ENCODE measurements at regions not wholly inside any gene's neighbourhood (a gene's known extent, or its start where the extent isn't known, plus 50 kb on each side); places are given as distances from the start of the nearest gene placed in this dataset.

DNA sequence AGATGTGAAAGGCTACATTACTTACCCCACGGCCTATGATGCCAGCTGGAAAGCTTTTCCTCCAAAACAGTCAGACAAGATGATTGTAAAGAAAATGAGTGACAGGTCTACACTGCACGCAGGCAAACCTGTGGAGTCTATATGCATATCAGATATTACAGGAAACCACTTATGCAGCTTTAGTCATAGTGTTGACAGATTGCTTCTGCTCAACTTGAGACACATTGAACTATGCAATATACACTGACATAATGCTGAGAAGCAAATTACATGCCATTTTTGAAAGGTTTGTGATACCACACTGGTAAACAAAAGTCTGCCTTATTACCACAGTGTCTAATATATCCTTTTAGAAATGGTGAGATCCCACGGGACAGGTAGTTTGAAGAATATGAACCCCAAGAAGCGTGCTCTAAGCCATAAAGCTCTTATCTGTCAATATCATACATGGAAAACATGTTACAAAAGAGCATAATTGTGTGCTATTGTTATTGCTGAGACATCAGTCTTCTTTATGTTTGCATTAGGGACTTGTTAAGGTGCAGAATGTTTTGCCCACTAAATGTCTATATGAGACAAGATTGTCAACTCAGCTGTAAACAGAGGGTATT, 1835.8 kb upstream of the TENM3 start:
- DNase-seq (ENCODE audit: low read depth), result no peak

DNA sequence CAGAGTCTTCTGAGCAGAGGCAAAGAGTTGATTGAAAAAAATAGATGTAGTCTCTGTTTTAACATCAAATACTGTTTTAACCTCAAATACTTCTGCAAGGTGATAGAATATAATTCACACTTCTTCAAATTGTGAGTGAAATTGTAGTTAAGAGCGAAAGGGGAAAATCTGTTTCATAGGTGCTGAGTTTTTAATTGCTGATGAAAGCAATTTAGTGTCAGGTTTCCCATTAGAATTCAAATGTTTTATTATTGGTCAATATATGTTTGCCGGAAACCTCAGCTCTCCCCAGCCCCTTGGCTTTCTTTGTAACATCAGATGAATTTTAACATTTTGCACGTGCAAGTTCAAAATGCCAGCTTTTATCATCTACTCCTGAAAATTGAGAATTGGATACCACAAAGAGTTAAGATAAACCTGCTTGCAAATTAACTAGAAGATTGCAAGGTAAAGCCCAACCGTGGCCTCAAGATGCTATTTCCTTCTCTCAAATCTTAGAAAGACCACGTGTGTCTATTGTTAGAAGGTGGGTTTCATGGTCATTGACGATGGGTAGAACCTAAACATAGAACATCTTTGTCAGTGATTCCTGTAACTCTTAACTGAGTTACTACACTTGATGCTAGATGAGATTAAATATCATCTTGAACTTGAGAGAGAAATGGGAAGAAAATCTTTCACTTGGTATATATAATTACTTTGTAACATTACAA, 1824.2 kb upstream of the TENM3 start:
- no peak for DNase-seq (ENCODE audit: low read depth)

DNA sequence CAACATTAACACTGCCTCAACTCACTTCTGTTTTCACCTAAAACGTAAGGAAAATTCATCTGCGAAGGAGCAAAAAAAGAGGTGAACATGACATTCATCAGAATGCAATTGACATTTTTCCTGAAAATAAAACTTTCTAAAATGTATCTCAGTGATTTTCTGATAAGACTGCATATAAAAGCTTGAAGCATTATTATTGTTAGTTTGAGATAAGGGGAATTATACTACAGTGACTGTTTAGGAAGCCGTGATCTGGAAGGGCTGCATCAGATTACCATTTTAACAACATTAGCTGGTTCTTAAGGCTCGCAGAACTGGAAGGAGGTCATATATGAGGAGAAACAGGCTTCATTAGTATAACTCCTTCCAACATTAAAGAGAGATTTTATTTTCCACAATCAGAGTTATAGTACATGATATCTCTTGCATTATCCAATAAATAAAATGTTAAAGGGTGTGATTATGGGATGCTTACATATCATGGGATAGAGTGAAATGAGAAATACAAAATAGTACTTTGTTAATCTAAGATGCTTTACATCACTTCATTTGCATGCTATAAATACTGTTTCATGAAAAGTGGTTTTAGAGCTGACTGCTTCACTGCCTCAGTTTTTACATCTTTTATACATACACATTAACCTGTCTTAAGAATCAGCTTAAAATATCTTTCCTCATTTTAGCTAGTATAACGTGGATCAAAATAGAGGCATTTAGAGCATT, 1820.1 kb upstream of the TENM3 start:
- DNase-seq (ENCODE audit: low read depth), result no peak

DNA sequence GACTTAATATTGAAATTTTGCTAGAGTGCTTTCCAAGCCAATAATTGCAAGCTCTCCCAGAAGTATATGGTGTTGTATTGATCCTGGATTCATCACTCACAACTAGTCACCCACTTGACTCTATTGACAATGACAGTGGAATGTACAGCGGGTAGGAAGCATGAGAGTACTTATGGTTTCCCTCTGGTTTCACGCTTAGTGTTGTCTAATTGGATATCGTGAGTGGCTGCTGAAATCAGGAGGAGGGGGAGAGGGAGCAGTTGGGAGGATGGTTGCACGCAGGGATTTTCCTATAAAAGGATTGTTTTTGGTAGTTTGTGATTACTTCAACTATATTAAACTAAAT, 1819.5 kb upstream of the TENM3 start:
- no peak for DNase-seq (ENCODE audit: low read depth)

DNA sequence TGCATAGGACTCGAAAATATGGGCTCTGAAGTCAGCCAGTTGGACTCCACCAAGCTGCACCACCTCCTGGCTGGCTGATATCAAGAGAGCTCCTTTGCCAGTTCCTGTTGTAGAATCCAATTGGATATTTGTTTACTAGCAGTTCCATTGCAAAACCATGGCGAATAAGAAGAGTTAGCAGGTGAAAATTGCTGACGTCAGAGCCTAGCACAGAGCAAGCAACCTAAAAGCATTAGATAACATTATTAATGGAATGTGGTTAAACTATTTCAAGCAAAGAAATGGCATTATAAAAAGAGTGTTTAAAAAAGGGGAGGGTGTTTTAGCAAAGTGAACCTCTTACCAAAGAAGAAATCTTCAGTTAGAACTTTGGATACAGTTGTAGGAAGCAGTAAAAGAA, 1816.3 kb upstream of the TENM3 start:
- DNase-seq (ENCODE audit: low read depth), result no peak

DNA sequence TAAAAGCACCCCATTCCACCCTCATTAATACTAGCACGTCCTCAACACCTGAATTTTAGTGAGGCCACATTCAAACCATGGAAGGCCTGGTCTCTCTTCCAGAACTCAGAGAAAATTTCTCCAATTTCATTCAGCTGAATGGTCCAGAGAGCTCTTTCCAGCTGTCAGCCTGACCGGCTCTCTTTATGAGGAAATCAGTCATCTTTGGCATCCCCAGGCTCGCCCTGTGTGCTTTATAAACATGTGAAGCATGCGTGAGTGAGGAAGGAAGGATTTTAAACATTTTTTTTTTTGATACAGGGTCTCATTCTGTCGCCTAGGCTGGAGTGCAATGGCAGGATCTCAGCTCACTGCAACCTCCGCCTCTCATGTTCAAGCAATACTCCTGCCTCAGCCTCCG, 1812.9 kb upstream of the TENM3 start:
- no peak for DNase-seq (ENCODE audit: low read depth)

DNA sequence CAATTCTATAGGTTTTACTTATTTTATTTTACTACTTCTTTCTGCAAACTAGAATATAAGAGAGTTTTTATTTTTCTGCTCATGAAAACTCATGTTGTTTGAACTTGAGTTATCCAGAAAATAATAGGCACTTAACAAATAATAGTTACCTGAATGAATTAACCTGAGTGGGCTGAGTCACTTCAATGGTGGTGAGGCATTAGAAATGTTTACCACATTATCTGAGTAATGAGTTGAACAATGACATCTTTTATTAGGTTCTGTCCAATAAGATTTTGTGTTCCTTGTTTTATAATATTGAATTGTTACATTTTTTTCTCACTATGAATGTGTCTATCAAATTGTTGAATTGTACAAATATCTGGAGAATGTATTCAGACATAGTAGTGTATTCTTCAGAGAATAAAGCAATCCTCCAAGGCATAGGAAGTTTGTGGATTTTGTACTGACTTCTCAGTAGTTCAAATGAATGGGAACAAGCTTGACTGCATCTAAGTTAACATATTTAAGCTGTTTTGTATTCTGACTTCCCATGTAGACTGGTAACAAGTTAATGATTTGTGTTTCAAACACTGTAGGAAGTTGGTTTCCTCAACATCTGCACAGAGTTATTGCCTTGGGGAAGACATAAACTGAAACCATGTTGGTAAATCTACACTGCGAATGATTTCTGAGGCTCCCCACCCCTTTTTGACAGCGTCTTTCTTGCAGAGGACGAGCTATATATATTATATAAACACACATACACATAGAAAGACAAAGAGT, 1808.9 kb upstream of the TENM3 start:
- DNase-seq (ENCODE audit: low read depth), result no peak

DNA sequence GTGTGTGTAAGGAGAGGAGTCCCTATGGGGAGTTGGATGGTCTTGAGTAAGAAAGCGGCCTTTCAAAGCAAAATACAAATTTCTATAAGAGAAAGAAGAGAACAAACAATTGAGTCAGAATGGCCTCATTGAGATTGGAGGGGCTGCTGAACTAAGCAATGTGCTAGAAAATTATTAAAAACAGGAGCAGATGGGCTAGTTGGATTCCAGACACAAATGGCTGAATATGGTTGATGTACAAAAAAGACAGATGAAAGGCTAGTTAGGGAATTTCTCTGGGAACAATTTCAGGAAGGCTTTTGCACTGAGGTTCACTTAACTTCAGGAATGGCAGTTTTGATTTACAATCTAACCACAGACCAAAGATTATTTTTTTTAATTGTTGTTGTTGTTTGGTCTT, 1806.8 kb upstream of the TENM3 start:
- no peak for DNase-seq (ENCODE audit: low read depth)

DNA sequence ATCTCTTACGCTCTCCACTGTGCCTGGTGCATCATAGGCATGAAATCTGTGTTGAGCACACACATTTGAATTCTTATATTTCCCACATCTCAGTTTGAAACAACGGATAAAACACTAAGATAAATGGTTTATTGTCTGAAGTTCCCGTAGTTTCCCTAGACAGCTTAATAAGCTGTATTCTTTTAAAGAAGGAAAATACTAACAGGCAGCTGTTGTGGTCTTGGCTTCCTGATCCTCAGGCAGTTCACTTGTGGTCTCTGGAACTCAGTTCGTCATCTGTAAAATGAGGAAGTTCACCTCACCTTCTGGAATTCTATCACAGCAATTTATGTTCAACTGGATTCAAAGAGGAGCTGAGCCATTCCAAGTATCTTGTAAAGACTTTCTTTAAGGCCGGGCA, 1805.6 kb upstream of the TENM3 start:
- DNase-seq (ENCODE audit: low read depth), result no peak

DNA sequence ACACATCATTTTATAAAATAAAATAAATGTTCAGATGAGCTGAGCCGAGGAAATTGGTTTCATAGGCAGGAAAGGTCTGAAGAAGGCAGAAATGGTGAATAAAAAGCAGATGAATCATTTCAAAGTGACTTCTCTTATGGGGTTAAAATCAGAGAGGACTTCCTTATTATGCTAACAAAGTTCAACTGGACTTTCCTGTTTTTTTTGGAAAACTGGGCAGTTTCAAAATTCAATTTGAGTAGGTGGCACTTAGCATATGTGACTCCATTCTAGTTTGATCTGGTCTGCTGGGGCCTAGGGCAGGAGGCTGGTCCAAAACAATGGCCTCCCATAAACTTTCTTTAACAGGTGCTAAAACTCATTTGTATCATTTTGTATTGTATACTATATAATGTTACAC, 1794.9 kb upstream of the TENM3 start:
- DNase-seq (ENCODE audit: low read depth), result no peak

DNA sequence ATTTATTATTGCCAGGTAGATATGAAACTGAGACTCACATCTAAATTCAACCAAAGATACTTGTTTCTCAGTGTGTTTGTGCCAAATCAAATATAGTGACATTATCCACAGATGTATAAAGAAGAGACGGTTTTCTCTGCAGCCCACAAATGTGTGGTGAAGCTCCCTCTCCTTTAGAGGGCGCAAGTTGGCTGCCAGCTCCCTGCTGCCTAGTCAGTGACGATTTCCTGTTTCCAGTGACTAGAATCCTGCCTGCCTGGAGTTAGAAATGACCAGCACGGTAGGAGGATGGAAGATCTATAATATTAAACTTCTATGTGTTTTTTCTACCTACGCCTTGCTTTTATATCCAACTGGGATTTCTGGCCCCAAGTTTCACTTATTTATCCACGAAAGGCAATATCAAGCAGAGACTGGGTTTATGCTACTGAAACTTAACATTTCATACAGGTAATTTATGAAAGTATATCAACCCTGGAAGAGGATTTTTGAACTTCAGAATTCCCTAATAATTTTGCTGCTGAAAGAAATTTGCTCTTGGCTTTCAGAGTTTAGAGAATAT, 1793.7 kb upstream of the TENM3 start:
- DNase-seq (ENCODE audit: low read depth), result no peak

DNA sequence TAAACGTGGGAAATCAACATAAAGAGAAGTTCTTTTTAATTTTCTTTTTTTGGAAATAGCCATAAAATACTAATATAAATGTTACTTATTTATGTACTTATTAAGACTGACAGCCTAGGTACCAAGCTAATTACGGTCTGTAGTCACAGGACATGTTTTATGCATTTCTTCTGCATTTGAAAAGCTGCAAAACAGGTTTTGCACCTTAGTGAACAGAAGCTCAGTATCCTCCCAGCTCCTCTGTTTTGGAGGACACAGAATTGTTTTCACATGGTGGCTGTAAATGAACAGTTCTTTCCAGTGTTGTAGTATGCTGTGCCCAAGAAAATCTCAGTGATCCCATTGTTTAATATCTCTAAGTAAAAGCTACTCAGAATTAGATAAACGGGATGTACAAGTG, 1788.0 kb upstream of the TENM3 start:
- no peak for DNase-seq (ENCODE audit: low read depth)

DNA sequence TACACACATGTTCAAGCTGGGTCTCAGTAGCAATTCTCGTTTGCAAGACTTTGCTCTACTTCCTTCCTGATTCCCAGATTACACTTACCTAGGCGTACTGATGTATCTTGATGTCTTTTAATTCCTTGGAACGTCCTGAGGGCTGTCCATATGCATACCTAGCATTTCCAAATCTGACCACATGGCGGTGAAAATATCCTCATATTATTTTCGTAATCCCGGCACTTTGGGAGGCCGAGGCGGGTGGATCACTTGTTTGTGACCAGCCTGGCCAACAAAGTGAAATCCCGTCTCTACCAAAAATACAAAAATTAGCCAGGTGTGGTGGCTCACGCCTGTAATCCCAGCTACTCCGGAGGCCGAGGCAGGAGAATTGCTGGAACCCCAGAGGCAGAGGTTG, 1786.3 kb upstream of the TENM3 start:
- DNase-seq (ENCODE audit: low read depth), result no peak

DNA sequence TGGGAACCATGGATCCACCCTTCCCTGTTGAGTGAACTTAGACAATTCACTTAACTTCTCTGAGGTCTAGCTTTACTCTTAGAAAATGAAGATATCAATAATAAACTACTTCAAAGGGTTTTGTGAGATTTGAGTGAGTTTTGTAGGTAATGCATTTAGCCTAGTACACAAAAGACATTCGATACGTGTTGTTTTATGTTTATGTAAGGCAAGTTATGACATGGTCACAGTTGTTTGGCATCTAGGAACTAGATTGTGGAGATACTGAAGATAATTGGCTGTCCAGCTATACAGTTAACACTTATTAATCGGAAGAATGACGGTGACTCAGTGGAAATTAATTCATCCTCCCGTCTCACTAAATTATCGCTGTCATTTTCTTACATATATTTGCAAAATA, 1781.1 kb upstream of the TENM3 start:
- no peak for DNase-seq (ENCODE audit: low read depth)

DNA sequence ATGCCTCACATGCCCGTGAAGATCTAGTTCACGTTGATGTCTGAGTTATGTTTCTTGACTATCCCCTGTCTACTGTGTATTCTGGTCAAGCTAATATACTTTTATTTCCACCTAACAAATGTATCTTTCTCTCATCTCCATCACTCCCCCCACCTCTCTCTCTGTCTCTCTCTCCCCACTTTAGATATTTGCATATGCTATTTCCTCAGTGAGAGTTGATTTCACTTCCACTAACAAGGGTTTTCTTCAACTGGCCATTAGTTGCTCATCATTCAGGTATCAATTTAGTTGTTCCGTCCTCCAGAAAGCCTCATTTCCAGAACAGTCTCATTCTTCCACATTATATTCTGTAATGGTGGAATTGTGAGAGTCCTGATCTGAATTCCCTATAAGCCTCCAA, 1777.8 kb upstream of the TENM3 start:
- DNase-seq (ENCODE audit: low read depth), result no peak

DNA sequence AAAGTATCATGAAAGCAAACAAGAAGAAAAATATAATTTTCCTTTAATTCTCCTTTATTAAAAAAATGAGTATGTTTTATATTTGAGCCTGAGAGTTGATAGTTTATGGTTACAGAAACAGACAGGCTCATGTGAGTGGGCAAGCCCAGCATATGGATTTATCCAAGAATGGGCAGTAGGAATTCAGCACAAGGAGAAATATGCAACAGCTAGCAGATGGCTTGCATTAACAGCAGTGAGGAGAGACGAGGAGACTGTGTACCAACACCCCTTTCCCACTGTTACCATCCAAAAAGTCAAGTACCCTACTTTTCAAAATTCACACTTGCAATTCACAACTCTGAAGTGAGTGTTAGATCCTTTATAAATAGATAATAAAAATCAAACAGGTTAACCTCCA, 1760.2 kb upstream of the TENM3 start:
- DNase-seq (ENCODE audit: low read depth), result no peak

DNA sequence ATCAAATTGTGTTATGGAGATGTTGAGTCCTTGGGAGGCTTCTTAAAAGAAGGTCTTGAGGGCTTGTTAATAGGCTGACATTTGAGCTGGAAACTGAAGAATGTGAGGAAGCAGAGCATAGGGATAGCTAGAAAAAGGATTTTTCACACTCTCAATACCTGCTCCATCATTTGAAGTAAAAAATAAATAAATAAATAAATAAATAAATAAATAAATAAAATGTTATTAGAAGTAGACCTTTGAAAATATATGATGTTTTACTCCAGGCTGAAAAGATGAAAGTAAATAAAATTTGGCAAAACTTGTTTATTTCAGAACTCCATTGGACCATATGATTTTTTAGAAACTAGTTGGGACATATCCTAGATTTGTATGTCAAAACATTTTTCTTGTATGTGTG, 1757.8 kb upstream of the TENM3 start:
- no peak for DNase-seq (ENCODE audit: low read depth)

DNA sequence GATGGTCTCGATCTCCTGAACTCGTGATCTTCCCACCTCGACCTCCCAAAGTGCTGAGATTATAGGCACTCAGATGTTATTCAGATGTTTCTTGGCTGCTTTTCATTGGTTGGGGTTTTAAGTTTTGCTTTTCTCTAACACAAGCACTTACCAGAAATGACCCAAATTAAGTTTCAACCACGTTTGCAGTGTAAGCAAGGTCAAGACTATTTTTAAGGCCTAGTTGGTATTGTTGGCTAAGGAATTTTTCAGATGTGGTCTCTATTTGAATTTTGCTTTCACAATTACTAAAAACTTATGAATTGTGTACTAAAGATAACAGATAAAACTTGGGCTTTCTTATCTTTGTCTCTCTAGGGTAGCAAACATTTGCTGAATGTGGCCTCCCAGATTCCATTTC, 1756.9 kb upstream of the TENM3 start:
- DNase-seq (ENCODE audit: low read depth), result no peak

DNA sequence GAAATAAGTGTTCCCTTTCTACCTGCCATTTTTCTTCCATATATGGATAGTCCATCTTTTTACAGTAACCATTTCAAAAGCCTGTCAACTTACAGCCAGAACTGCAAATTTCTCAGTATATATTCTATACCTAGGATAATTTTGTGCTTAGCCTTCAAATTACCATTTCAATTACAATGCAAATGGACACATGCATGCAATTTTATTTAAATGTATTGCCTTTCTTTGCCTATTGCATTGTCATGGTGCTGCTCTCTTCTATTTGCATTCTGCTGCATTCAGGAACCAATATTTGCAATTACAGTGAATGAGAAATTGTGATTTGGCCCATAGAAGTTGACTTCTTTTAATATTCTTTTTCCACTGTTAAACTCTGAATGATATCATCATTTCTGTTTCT, 1753.4 kb upstream of the TENM3 start:
- DNase-seq (ENCODE audit: low read depth), result no peak

DNA sequence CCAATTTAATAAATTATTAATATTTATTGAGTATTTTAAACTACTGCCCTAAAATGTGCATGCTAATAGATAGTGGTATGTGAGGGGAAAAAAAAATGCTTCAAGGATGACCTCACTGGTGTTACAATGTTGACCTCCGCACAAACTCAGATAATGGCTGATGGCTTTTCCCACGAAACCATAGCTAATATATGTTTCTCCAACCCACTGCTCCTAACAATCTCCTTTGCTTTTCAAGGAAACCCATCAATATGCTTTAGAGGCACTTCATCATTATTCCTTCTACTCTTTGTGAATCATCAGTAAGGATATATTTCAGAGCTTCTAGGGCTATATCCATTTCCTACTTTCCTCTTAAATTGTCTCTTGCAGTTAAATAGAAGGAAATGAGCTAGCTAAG, 1752.0 kb upstream of the TENM3 start:
- no peak for DNase-seq (ENCODE audit: low read depth)

DNA sequence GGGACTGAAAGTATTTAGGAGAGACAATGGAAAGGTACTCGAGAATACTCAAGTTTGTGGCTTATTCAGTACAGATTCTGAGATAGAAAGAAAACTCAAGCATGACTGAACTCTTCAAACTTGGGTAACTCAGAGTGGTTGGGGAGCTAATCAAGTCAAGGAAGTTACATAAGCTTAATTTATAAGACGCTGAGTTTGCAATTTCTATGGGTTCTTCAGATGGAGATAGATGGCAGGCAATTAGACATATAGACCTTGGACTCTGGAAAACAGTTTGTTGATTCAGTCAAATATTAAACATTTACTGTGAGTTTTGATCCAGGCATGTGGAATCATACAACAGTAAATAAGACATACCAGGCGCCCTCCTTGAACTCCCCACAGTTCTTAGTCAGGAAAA, 1749.9 kb upstream of the TENM3 start:
- no peak for DNase-seq (ENCODE audit: low read depth)

DNA sequence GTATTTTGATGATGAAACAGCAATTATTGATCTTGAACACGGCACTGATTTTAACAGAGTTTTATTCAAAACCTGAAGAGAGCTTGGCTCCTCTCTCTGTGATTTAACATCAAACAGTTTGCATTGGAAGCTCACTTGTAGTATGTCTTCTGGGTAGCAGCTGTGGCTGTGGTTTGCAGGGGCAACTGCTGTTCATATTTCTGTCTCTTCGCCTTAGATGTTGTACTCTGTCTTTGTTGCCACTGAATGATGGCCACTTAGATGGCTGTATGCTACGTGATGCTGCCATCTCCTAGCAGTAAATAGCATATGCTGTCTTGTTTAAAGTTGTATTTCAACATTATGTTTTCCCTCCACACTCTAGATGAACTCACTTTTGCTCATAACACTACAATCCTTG, 1743.0 kb upstream of the TENM3 start:
- DNase-seq (ENCODE audit: low read depth), result no peak

All from GM04504 (cell line).